SH-SY5Y (cell line): ENCODE measurements at regions not wholly inside any gene's neighbourhood (a gene's known extent, or its start where the extent isn't known, plus 50 kb on each side); places are given as distances from the start of the nearest gene placed in this dataset.

Experiments used
- GATA2 ChIP-seq: IDR thresholded peaks from 2 replicates; pipeline ENCODE4 v1.6.1; 2011; ENCODE audit warnings: mild to moderate bottlenecking, low read depth, low read length
- GATA3 ChIP-seq: IDR thresholded peaks from 2 replicates; pipeline ENCODE4 v1.6.1; 2011; ENCODE audit warnings: low read depth, mild to moderate bottlenecking, low read length, moderate library complexity

GRCh38 chr1:168782559-168783116 is 53.6 kb upstream of the DPT start:
- TF ChIP-seq GATA2: no peak
- no peak for TF ChIP-seq GATA3

GRCh38 chr1:168783458-168784210 is 54.6 kb upstream of the DPT start:
- TF ChIP-seq GATA3 (no peak), GATA2 (no peak)

- TF ChIP-seq GATA2: no peak
- TF ChIP-seq GATA3: no peak
Measured at GRCh38 chr1:168786476-168787330, 57.7 kb upstream of the DPT start.

- no peak for TF ChIP-seq GATA3
- no peak for TF ChIP-seq GATA2
Measured at GRCh38 chr1:168788258-168788657, 59.3 kb upstream of the DPT start.

GRCh38 chr1:168789501-168789900 is 60.5 kb upstream of the DPT start:
- no peak for TF ChIP-seq GATA2
- no peak for TF ChIP-seq GATA3

GRCh38 chr1:168792142-168792541 is 63.1 kb upstream of the DPT start:
- no peak for TF ChIP-seq GATA3
- no peak for TF ChIP-seq GATA2

- TF ChIP-seq GATA3: no peak
- TF ChIP-seq GATA2: no peak
Measured at GRCh38 chr1:168792592-168793125, 63.7 kb upstream of the DPT start.

- TF ChIP-seq GATA3 (no peak), GATA2 (no peak)
Measured at GRCh38 chr1:168794057-168794456, 65.1 kb upstream of the DPT start.

GRCh38 chr1:168795681-168796080 is 66.7 kb upstream of the DPT start:
- no peak for TF ChIP-seq GATA3
- no peak for TF ChIP-seq GATA2

- no peak for TF ChIP-seq GATA3
- no peak for TF ChIP-seq GATA2
Measured at GRCh38 chr1:168799927-168800605, 71.1 kb upstream of the DPT start.

GRCh38 chr1:168801032-168801745 is 72.2 kb upstream of the DPT start:
- no peak for TF ChIP-seq GATA2
- TF ChIP-seq GATA3: no peak

GRCh38 chr1:168803806-168804510 is 75.0 kb upstream of the DPT start:
- TF ChIP-seq GATA2: peak; percentile 27; the same call in 1 of the 2 replicates
- TF ChIP-seq GATA3: no peak

GRCh38 chr1:168806952-168807351 is 77.9 kb upstream of the DPT start:
- TF ChIP-seq GATA2 (no peak), GATA3 (no peak)
